HG03135 (cell line): ENCODE measurements at regions not wholly inside any gene's neighbourhood (a gene's known extent, or its start where the extent isn't known, plus 50 kb on each side); places are given as distances from the start of the nearest gene placed in this dataset.
"Not testable (repeated sequence)": the region's sequence is repeated elsewhere in the genome, so short reads cannot be mapped to it uniquely, and the experiment has no call there.

Experiments used
- ATAC-seq: cut with Tn5 transposase; IDR thresholded peaks from one replicate; pipeline ENCODE4 v1.9.1; 2021; ENCODE audit warnings: mild to moderate bottlenecking, moderate library complexity; ENCODE audit not compliant: unreplicated experiment

DNA sequence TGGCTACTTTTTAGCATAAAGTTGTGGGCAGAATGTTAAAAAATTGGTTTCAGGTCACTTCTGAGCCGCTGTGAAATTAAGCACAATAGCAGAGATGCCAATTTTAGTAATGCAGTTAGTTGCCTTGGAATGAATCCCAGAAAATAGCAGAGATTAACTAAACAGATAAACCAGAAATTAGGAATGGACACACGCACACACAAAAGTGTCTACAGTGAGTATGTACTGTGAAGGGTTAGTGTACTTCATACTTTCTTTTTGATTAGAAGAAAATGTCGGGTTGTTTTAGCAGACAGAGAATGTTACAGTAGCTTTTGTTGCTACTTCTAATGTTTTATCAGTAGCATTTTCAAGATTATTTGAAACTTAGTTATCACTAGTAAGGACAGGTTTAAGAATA lies 106.7 kb downstream of the LEPR start:
- no peak for ATAC-seq

- ATAC-seq: no peak
Measured at GRCh38 chr1:65527707-65528503, 107.4 kb downstream of the LEPR start.

DNA sequence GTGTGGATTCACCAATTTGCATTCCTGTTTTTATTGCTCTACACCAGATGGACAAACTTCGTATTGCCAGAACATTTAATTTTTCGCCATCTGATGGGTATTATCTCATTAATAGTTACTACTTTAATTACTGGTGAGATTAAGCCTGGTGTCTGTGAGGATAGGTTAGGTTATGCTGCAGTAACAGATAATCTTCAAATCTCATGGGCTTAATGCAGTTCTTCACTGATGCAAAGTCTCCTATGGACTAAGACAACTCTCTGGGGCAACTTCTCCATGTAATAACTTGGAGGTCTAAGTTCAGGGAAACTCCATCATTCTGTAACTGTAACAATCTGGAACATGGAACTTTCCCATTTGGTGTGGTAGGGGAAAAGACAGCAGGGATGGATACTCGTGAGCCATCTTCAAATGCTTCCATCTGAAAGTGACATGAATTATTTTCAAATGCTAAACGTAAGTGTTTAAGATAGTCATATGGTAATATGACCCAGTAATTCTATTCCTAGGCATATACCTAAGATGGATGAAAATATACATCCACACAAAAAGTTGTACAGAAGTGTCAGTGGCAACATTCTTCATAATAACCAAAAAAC lies 111.6 kb downstream of the LEPR start:
- no peak for ATAC-seq

DNA sequence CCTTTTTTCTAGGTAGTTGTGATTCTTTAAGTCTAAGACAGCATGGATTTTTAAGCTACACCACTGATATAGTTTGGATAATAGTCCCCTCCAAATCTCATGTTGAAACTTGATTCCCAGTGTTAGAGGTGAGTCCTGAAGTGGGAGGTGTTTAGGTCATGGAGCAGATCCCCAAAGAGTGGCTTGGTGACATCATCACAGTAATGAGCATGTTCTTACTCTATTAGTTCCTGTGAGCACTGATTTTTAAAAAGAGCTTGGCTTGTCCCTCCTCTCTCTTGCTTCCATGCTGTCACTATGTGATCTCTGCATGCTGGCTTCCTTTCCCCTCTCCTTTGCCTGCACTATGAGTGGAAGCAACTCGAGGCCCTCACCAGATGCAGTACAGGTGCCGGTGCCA lies 115.5 kb downstream of the LEPR start:
- ATAC-seq: no peak

DNA sequence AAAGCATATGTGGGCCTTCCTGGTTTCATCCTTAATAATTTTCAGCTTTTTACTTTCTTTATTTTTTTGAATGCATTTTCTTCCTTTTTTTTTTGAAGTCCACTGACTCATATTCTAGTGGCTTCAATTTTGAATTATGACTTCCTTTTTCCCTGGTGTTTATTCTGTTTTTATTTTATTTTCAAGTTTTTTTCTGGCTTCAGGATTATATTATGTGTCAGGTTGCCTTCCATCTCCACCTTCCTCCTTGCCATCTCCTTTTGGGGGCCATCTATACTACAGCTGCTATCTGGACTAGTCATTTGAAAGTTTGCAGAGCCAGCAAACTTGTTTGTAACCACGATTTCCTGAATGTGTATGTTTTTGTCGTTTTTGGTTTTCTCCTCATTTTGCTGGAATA lies 117.6 kb downstream of the LEPR start:
- no peak for ATAC-seq

DNA sequence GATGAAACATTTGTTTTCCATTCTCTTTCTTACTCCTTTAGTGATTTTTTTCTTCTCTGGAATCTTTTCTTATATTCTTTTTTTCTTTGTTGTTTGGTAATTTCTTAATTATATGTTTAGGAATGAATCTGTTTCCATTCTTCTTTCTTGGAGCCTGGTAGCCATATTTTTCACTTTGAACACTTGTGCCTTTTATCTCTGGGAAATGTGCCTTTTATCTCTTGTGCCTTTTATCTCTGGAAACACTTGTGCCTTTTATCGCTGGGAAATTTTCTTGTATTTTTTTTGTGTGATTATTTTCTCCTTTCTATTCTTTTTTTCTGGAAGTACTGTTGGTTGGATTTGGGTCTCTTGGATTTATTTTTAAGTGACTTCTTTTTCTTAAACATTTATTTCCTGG lies 118.2 kb downstream of the LEPR start:
- ATAC-seq: no peak

DNA sequence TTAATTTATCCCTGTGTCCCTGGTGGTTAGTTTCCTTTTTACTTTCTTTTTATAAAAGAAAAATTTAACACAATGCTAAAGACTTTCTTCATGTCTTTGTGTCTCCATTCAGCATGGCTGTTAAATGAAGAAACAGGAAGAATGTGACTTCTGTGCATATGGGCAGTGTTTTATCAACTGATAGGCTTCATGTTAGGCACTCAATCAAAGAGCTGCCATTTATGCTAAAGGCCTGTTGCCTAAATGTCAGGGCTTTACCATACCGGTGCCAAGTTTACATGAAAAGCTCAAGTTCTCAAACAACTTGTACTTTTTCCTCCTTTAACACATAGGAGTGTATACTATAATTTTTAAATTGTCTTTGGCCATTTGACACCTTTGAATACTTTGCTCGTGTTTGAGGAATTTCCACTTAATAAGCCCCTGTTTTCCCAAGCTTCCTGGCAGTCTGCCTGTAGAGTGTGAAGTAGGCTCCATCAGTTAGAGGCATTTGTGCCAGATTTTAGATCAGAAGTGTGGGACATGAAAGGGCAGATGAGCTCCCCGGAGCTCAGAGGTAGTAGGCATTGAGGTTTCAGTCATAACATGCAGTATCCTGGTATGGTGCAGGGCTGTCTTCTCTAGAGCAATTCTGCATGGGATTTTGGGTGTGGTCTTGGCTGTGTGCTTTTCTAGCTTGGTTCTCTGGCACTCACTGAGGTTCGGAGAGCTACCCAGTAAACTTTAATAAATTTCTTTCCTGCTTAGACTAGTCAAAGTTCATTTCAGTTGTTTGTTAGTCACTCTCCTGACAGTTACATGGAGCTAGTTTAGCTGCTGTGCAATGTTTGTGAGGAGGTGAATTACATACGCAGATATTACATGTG lies 119.0 kb downstream of the LEPR start:
- no peak for ATAC-seq

DNA sequence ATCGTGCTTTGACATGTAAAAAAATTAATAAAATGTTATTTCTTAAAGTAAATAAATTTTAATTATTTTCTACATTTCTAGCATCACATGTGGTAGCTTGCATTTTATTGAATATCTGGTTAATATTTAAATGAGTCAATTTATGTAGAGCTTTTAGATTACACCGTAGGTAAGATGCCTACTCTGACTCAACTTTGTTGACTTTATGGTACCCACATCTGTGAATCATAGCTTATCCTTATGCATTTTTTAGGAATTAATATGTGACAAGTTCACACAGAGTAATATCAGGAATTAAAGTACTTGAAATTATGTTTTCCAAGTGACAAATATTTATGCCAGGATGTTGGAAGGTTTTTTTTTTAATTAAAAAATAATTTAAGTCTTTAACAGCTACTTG lies 120.7 kb downstream of the LEPR start:
- no peak for ATAC-seq

GRCh38 chr1:65541865-65542264 lies 121.4 kb downstream of the LEPR start:
- ATAC-seq: no peak

- not testable (repeated sequence) for ATAC-seq
Measured at GRCh38 chr1:65542592-65542991, 122.1 kb downstream of the LEPR start.

GRCh38 chr1:65550306-65551010 lies 130.0 kb downstream of the LEPR start:
- ATAC-seq: not testable (repeated sequence)

DNA sequence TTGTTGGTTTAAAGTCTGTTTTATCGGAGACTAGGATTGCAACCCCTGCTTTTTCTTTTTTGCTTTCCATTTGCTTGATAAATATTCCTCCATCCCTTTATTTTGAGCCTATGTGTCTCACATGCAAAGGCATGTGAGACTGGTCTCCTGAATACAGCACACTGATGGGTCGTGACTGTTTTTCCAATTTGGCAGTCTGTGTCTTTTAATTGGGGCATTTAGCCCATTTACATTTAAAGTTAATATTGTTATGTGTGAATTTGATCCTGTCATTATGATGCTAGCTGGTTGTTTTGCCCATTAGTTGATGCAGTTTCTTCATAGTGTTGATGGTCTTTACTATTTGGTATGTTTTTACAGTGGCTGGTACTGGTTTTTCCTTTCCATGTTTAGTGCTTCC lies 132.0 kb downstream of the LEPR start:
- not testable (repeated sequence) for ATAC-seq

DNA sequence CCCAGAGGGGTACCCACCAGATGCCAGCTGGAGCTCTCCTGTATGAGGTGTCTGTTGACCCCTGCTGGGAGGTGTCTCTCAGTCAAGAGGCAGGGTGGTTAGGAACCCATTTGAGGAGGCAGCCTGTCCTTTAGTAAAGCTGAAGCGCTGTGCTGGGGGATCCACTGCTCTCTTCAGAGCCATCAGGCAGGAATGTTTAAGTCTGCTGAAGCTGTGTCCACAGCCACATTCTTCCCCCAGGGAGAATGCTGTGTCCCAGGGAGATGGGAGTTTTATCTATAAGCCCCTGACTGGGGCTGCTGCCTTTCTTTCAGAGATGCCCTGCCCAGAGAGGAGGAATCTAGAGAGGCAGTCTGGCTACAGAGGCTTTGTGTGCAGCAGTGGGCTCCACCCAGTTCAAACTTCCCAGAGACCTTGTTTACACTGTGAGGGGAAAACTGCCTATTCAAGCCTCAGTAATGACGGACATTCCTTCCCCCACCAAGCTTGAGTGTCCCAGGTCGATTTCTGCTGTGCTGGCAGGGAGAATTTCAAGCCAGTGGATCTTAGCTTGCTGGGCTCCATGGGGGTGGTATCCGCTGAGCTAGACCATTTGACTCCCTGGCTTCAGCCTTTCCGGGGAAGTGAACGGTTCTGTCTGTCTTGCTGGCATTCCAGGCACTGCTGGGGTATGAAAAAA lies 133.8 kb downstream of the LEPR start:
- not testable (repeated sequence) for ATAC-seq

DNA sequence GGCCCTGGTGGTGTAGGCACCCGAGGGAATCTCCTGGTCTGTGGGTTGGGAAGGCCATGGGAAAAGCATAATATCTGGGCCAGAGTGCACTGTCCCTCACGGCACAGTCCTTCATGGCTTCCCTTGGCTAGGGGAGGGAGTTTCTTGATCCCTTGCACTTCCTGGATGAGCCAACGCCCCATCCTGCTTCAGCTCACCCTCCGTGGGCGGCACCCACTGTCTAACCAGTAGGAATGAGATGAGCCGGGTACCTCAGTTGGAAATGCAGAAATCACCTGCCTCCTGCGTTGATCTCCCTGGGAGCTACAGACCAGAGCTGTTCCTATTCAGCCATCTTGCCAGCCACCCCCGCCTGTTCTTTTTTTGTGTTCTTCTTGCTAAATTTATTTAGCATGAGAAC lies 134.4 kb downstream of the LEPR start:
- ATAC-seq: no peak

GRCh38 chr1:65558215-65558614 lies 137.7 kb downstream of the LEPR start:
- ATAC-seq: no peak

- no peak for ATAC-seq
Measured at GRCh38 chr1:65564493-65564892, 144.0 kb downstream of the LEPR start.

DNA sequence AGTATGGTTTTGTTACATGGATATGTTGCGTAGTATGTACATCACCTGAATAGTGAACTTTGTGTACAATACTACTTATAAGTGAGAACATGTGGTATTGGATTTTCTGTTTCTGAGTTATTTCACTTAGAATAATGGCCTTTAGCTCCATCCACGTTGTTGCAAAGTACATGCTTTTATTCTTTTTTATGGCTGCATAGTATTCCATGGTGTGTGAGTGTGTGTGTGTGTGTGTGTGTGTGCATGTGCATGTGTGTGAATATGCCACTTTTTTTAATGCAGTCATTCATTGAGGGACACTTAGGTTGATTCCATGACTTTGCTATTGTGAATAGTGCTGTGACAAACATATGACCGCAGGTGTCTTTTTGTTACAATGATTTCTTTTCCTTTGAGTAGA lies 147.8 kb downstream of the LEPR start:
- no peak for ATAC-seq

DNA sequence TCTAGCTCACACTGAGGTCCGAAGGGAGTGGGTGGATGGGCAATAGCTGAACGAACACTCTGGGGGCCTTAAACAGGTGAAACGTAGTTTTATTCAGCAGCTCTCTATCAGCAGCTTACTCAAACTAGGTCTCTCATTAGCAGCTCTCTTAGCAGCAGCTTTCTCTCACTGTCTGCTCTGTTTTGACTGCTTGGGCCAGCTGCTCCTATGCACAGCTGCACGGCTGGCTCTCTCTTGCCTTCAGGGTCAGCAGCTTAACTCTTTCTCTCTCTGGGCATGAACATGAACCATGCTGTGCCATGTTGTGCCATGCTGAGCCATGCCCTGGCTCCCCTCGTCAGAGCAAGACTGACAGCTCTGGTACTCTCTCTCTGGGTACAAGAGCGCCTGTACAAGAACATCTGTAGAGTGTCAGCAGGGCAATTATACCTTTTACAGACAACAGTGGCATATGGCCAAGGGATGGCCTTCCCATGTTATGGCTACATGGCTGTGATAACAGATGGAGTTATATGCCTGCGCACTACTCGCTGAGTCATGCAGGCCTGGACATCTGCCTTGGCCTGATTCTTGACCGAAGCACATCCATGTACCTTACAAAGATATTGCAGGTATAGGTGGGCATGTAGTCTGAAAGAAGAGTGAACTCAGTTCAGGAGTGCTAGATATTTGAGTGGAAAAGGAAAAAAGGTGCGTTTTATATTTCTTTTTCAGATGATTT lies 152.4 kb downstream of the LEPR start:
- ATAC-seq: no peak

DNA sequence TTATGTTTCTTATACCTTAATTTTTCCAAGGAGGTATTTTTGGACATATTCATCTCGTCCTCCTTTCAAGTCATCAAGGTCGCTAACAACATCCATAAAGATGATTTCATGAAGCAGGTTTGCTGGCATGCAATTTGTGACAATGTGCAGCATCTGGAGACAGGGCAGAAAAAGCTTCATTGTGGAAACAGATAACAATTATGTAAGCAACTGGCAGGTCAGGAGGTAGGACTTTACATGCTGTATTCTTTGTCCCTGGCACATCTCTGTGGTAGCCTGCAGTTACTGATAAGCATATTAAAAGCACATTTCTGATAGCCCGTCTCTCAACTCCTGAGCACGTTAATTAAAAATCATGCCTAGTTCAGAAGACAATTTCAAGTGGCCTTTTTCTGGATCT lies 156.8 kb downstream of the LEPR start:
- no peak for ATAC-seq

GRCh38 chr1:65577982-65578381 lies 157.5 kb downstream of the LEPR start:
- not testable (repeated sequence) for ATAC-seq
